ENCODE measurements at regions not wholly inside any gene's neighbourhood (a gene's known extent, or its start where the extent isn't known, plus 50 kb on each side); places are given as distances from the start of the nearest gene placed in this dataset.

GRCh38 chr2:65549257-65549627 lies 116.8 kb upstream of the SPRED2 start:
- Mint-ChIP-seq H3K9me3 (ENCODE audit: unreplicated experiment) (no peaks in the 10 kb centered on the region), H3K36me3 (ENCODE audit: insufficient read depth, unreplicated experiment) (no peaks in the 10 kb centered on the region), H3K4me3 (ENCODE audit: unreplicated experiment) (no peak overlapping the region), H3K27ac (ENCODE audit: low read depth, unreplicated experiment) (no peak overlapping the region), H3K27me3 (ENCODE audit: insufficient read depth, unreplicated experiment) (no peaks in the 10 kb centered on the region), H3K4me1 (ENCODE audit: insufficient read depth, unreplicated experiment) (peaks cover 19% of the 10 kb centered on the region)
- DNase-seq (ENCODE audit: unreplicated experiment) = no peak
- CTCF ChIA-PET = interaction anchor here (0.6 kb wide), 1 partner anchor 113 kb away, joined by 3 read pairs; no protein-coding TSS in a partner anchor
- intact Hi-C loops (cut with micrococcal nuclease) = no loop called here
- BruUV-seq (replicated peaks) = no TSS peak
- TF ChIP-seq CTCF (IDR thresholded peaks at IDR 0.05; ENCODE audit: unreplicated experiment) = no peak
- POLR2A ChIA-PET = interaction anchor here (0.9 kb wide), 1 partner anchor 157 kb away, joined by 3 read pairs; no protein-coding TSS in a partner anchor

GRCh38 chr2:65548576-65549256 lies 116.3 kb upstream of the SPRED2 start:
- H3K27ac Mint-ChIP-seq (ENCODE audit: low read depth, unreplicated experiment) = no peak overlapping the region

GRCh38 chr2:65548064-65548463 lies 115.7 kb upstream of the SPRED2 start:
- CTCF ChIA-PET = interaction anchor here (0.6 kb wide), 1 partner anchor 377 kb away, joined by 4 read pairs; no protein-coding TSS in a partner anchor

More at GRCh38 chr2:65548576-65549256, 116.3 kb upstream of the SPRED2 start:
- intact Hi-C loops (cut with micrococcal nuclease) = no loop called here
- no peak overlapping the region for H3K4me3 Mint-ChIP-seq (ENCODE audit: unreplicated experiment)
- H3K4me1 Mint-ChIP-seq (ENCODE audit: insufficient read depth, unreplicated experiment) = peaks cover 14% of the 10 kb centered on the region
- no peak for DNase-seq (ENCODE audit: unreplicated experiment)
- H3K9me3 Mint-ChIP-seq (ENCODE audit: unreplicated experiment) = no peaks in the 10 kb centered on the region
- ChIA-PET CTCF (interaction anchor here (0.6 kb wide), 1 partner anchor 112 kb away, joined by 3 read pairs; no protein-coding TSS in a partner anchor), POLR2A (interaction anchor here (0.8 to 0.9 kb wide), 2 partner anchors 11 to 156 kb away, joined by 3 read pairs; no protein-coding TSS in a partner anchor)
- no TSS peak for BruUV-seq (replicated peaks)
- no peaks in the 10 kb centered on the region for H3K27me3 Mint-ChIP-seq (ENCODE audit: insufficient read depth, unreplicated experiment)
- H3K36me3 Mint-ChIP-seq (ENCODE audit: insufficient read depth, unreplicated experiment) = no peaks in the 10 kb centered on the region
- TF ChIP-seq CTCF (IDR thresholded peaks at IDR 0.05; ENCODE audit: unreplicated experiment) = no peak

More at GRCh38 chr2:65548064-65548463, 115.7 kb upstream of the SPRED2 start:
- no peak for DNase-seq (ENCODE audit: unreplicated experiment)
- Mint-ChIP-seq H3K27ac (ENCODE audit: low read depth, unreplicated experiment) (no peak overlapping the region), H3K4me3 (ENCODE audit: unreplicated experiment) (no peak overlapping the region), H3K9me3 (ENCODE audit: unreplicated experiment) (no peaks in the 10 kb centered on the region), H3K27me3 (ENCODE audit: insufficient read depth, unreplicated experiment) (no peaks in the 10 kb centered on the region), H3K4me1 (ENCODE audit: insufficient read depth, unreplicated experiment) (peaks cover 8% of the 10 kb centered on the region), H3K36me3 (ENCODE audit: insufficient read depth, unreplicated experiment) (no peaks in the 10 kb centered on the region)
- TF ChIP-seq CTCF (IDR thresholded peaks at IDR 0.05; ENCODE audit: unreplicated experiment) = no peak
- intact Hi-C loops (cut with micrococcal nuclease) = no loop called here
- POLR2A ChIA-PET = interaction anchor here (0.8 kb wide), 1 partner anchor 10 kb away, joined by 3 read pairs; no protein-coding TSS in a partner anchor
- no TSS peak for BruUV-seq (replicated peaks)

Data from MCF 10A (cell line).